Breast epithelium (tissue), 3 donors: ENCODE measurements at regions not wholly inside any gene's neighbourhood (a gene's known extent, or its start where the extent isn't known, plus 50 kb on each side); places are given as distances from the start of the nearest gene placed in this dataset.

Experiments used
- CTCF ChIP-seq, 3 donors: fragments of 450-650 bp; IDR thresholded peaks; one replicate each; pipeline ENCODE4 v1.5.1; 2016 to 2017; ENCODE audit warnings: antibody characterized with exemption in 3 of 3, mild to moderate bottlenecking in 3 of 3, moderate library complexity in 3 of 3
- POLR2A ChIP-seq: fragments of 450-650 bp; IDR thresholded peaks from one replicate; pipeline ENCODE4 v1.6.1; 2016; ENCODE audit warnings: antibody characterized with exemption, mild to moderate bottlenecking, moderate library complexity

DNA sequence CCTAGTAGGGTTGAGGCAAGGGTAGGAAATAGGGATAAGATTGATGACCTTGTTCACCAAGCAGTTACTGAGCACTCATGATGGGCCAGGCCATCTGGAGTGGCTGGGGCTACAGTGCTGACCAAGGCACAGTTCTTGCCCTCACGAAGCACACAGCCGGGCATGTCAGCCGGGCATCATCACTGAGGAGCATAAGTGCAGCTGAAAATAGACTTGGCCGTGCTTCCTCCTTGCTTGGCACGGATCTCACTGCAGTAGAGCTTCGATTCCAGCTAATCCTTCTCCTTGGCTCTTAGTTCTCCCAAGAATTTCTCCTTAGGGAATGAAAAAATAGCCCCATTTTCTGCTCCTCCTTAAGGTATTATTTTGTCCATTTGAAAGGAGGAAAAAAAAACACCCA lies 116.6 kb downstream of the NMUR2 start:
- TF ChIP-seq POLR2A (no peak), CTCF (IDR thresholded peaks at IDR 0.05) (no peak)
